Pancreas (tissue), 10 donors: ENCODE measurements at regions not wholly inside any gene's neighbourhood (a gene's known extent, or its start where the extent isn't known, plus 50 kb on each side); places are given as distances from the start of the nearest gene placed in this dataset.

Source experiments
- ATAC-seq, 4 donors: fragments of 200-7000 bp; cut with Tn5 transposase; one replicate each; pipeline versions ENCODE4 v1.8.0 to v1.9.1; 2020; ENCODE audit warnings: mild to moderate bottlenecking in 4 of 4, moderate library complexity in 4 of 4
- DNase-seq, 6 donors: peaks; one replicate each; pipeline ENCODE4 v3.0.0-alpha.2; 2020
- FAIRE-seq: peaks from 2 replicates; lab custom pipeline; 2012; peaks lifted over from hg19 to GRCh38; lab: Jason Lieb, UNC
- H3K27ac ChIP-seq, 4 donors: fragments of 200-600 bp; sonication (generic); 1 replicate in 3 of 4; 2 replicates in 1 of 4; pipeline versions ENCODE4 v1.5.0 to v1.8.0; 2020
- H3K27me3 ChIP-seq, 4 donors: fragments of 200-600 bp; one replicate each; pipeline ENCODE4 v1.8.0; 2021
- H3K36me3 ChIP-seq, 3 donors: fragments of 200-600 bp; sonication (generic) in 1 of 3; one replicate each; pipeline versions ENCODE4 v1.5.0 to v1.8.0; 2020 to 2021
- H3K4me1 ChIP-seq, 3 donors: fragments of 200-600 bp; one replicate each; pipeline ENCODE4 v1.8.0; 2021
- H3K4me3 ChIP-seq, 4 donors: fragments of 200-600 bp; sonication (generic) in 2 of 4; one replicate each; pipeline versions ENCODE4 v1.5.0 to v1.8.0; 2020 to 2021
- H3K9me3 ChIP-seq, 4 donors: fragments of 200-600 bp; one replicate each; pipeline ENCODE4 v1.8.0; 2021
- CTCF ChIP-seq, 4 donors: fragments of 200-600 bp; sonication (generic) in 3 of 4; IDR thresholded peaks; one replicate each; pipeline versions ENCODE4 v1.5.0 to v1.8.0; 2021; ENCODE audit warnings: antibody characterized with exemption in 4 of 4
- WGBS, 2 donors: extraction: QIAGEN DNeasy Blood & Tissue Kit; methylation state at CpG; one replicate each; pipeline ENCODE4 v1.1.7; 2013; 5-methylcytosine and 5-hydroxymethylcytosine counted together
- intact Hi-C, 3 donors: fragments of 100-400 bp; cut with DNase I; formaldehyde crosslinking; loops; one replicate each; pipeline versions ENCODE4 v1.11.1 to v1.14.2; 2022
- donor health status: healthy with polysubstance abuse.
- donor health status: DM: no; HTN: no; CAD: no; lungs with moderate emphysema.
- donor health status: DM: no; HTN: no; CAD: no.
- donor health status: control.
- donor health status: control.
- donor health status: Bipolar disorder and iron deficiency.
- donor health status: DM: yes; HTN: yes; CAD: no.
- donor health status: DM: no; HTN: no; CAD: no.
- donor health status: DM: no; HTN: no; CAD: no.
- donor health status: DM: yes; HTN: yes; CAD: no.

GRCh38 chr11:39683288-39683950 is 1776.0 kb downstream of the LRRC4C start:
- WGBS, 2 donors, result 58 to 64% methylated on average over 1 of the region's 1 CpG
- Histone ChIP-seq H3K27ac (no peak overlapping the region), H3K4me1 (no peaks in the 10 kb centered on the region), H3K36me3 (no peaks in the 10 kb centered on the region), H3K4me3 (no peak overlapping the region), H3K27me3 (no peaks in the 10 kb centered on the region), H3K9me3 (no peaks in the 10 kb centered on the region)
- intact Hi-C loops, result no loop called here
- DNase-seq (no peak), ATAC-seq (no peak), FAIRE-seq (no peak)
- no peak for TF ChIP-seq CTCF (IDR thresholded peaks at IDR 0.05)

- H3K27me3 ChIP-seq, result no peaks in the 10 kb centered on the region
- no peak overlapping the region for H3K27ac ChIP-seq
- no peaks in the 10 kb centered on the region for H3K9me3 ChIP-seq
- H3K4me3 ChIP-seq, result no peak overlapping the region
- no peak for FAIRE-seq
- DNase-seq, result no peak
- no peak for TF ChIP-seq CTCF (IDR thresholded peaks at IDR 0.05)
- WGBS, 2 donors, result 49 to 68% methylated on average over 2 of the region's 2 CpGs
- H3K36me3 ChIP-seq, result no peaks in the 10 kb centered on the region
- intact Hi-C loops, result no loop called here
- H3K4me1 ChIP-seq, result no peaks in the 10 kb centered on the region
- ATAC-seq, result no peak
These were observed 1778.0 kb downstream of the LRRC4C start for GRCh38 chr11:39681428-39681827.

GRCh38 chr11:39678996-39679395 is 1780.5 kb downstream of the LRRC4C start:
- H3K4me1 ChIP-seq, result no peaks in the 10 kb centered on the region
- intact Hi-C loops, result no loop called here
- no peaks in the 10 kb centered on the region for H3K9me3 ChIP-seq
- H3K4me3 ChIP-seq, result no peak overlapping the region
- H3K36me3 ChIP-seq, result no peaks in the 10 kb centered on the region
- 37 to 46% methylated on average over 1 of the region's 1 CpG for WGBS, 2 donors
- DNase-seq (no peak), FAIRE-seq (no peak), ATAC-seq (no peak)
- no peak overlapping the region for H3K27ac ChIP-seq
- no peak for TF ChIP-seq CTCF (IDR thresholded peaks at IDR 0.05)
- no peaks in the 10 kb centered on the region for H3K27me3 ChIP-seq

- 45 to 61% methylated on average over 2 of the region's 2 CpGs for WGBS, 2 donors
- FAIRE-seq, result no peak
- DNase-seq, result no peak
- H3K4me1 ChIP-seq, result no peaks in the 10 kb centered on the region
- H3K9me3 ChIP-seq, result no peaks in the 10 kb centered on the region
- no peak for TF ChIP-seq CTCF (IDR thresholded peaks at IDR 0.05)
- no peak for ATAC-seq
- H3K27me3 ChIP-seq, result no peaks in the 10 kb centered on the region
- H3K27ac ChIP-seq, result no peak overlapping the region
- intact Hi-C loops, result no loop called here
- H3K36me3 ChIP-seq, result no peaks in the 10 kb centered on the region
- no peak overlapping the region for H3K4me3 ChIP-seq
These were observed 1784.3 kb downstream of the LRRC4C start for GRCh38 chr11:39675171-39675570.

GRCh38 chr11:39674761-39675160 is 1784.7 kb downstream of the LRRC4C start:
- TF ChIP-seq CTCF (IDR thresholded peaks at IDR 0.05), result no peak
- Histone ChIP-seq H3K27ac (no peak overlapping the region), H3K4me3 (no peak overlapping the region), H3K9me3 (no peaks in the 10 kb centered on the region), H3K27me3 (no peaks in the 10 kb centered on the region), H3K4me1 (no peaks in the 10 kb centered on the region), H3K36me3 (no peaks in the 10 kb centered on the region)
- intact Hi-C loops, result no loop called here
- DNase-seq (no peak), ATAC-seq (no peak), FAIRE-seq (no peak)
- WGBS, 2 donors, result 47 to 52% methylated on average over 2 of the region's 2 CpGs
